Fibroblast of pulmonary artery (primary cell): ENCODE measurements at regions not wholly inside any gene's neighbourhood (a gene's known extent, or its start where the extent isn't known, plus 50 kb on each side); places are given as distances from the start of the nearest gene placed in this dataset.
"Not testable (repeated sequence)": the region's sequence is repeated elsewhere in the genome, so short reads cannot be mapped to it uniquely, and the experiment has no call there.

Source experiments
- DNase-seq: peaks from one replicate; pipeline ENCODE4 v3.0.0-alpha.2; 2010; ENCODE audit warnings: low read depth
- H3K4me3 ChIP-seq: replicated peaks from 2 replicates; pipeline ENCODE4 v1.5.1; 2011; ENCODE audit warnings: low read depth, mild to moderate bottlenecking, control low read depth, low read length, moderate library complexity
- CTCF ChIP-seq: IDR thresholded peaks from 2 replicates; pipeline ENCODE4 v1.5.1; 2011; ENCODE audit warnings: mild to moderate bottlenecking, control low read depth, low read length, inconsistent platforms; ENCODE audit errors: missing control alignments

DNA sequence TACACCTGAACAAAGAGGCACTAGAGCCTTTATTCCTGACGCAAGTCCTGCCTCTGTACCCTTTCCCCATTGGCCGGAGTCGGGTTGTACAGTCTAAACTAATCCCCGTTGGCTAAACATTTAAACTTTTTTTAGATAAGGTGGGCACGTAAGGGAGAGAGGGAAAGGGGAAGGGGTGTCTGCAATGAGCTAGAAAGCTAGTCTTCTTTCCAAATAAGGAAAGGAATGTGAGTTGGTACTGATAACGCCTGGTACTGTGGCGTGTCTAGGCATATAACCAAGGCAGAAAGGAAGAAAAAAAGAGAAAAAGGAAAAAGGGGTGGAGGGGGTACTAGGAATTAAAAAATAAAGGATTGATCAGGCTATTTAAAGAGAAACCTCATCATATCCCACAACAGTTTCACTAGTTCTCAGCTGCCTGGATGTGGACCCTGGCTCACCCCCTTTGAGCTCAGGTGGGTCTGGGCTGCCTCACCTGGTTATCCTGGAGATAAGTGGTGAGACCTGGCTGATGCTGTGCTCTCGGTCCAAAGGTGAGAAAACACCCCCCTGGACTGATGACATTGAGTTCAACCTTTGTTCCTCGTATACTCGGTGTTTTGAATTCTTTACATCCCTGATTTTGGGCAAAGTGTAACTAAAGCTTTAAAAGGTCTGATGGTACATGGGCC is 90.9 kb upstream of the EEF2KMT start:
- TF ChIP-seq CTCF, result no peak
- DNase-seq, result no peak
- no peak overlapping the region for H3K4me3 ChIP-seq

DNA sequence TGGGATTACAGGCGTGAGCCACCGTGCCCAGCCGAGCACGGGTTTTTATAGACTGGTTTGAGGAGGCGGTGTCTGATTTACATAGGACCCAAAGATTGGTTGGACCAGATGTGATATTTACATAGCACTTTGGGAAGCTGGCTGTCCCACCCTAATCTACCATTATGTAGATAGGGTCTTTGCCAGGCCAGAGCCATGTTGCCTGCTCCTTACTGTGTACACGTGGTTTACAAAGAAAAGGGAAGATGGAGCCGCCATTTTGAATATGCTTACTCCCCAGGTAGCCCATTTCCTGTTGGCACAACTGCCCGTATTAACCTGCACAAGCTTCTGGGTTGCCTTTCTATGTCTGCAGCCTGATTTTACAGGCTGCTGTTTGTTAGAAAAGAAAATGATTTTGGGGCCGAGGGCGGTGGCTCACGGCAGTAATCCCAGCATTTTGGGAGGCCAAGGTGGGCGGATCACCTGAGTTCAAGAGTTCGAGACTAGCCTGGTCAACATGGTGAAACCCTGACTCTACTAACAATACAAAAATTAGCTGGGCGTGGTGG is 89.9 kb upstream of the EEF2KMT start:
- no peak for TF ChIP-seq CTCF
- H3K4me3 ChIP-seq, result no peak overlapping the region
- DNase-seq, result no peak

DNA sequence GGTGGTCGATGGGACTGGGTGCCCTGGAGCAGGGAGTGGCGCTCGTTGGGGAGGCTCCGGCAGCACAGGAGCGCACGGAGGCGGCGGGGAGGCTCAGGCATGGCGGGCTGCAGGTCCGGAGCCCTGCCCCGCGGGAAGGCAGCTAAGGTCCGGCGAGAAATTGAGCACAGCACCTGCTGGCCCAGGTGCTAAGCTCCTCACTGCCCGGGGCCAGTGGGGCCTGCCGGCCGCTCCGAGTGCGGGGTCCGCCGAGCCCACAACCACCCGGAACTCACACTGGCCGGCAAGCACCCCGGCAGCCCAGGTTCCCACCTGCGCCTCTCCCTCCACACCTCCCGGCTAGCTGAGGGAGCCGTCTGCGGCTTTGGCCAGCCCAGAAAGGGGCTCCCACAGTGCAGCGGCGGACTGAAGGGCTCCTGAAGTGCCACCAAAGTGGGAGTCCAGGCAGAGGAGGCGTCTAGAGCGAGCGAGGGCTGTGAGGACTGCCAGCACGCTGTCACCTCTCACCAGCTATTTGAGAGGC is 88.8 kb upstream of the EEF2KMT start:
- no peak for TF ChIP-seq CTCF
- H3K4me3 ChIP-seq, result no peak overlapping the region
- DNase-seq, result no peak

- no peak overlapping the region for H3K4me3 ChIP-seq
- no peak for TF ChIP-seq CTCF
- no peak for DNase-seq
Measured at GRCh38 chr16:5176505-5176904, 78.9 kb upstream of the EEF2KMT start.

- H3K4me3 ChIP-seq, result no peak overlapping the region
- DNase-seq, result no peak
- no peak for TF ChIP-seq CTCF
Measured at GRCh38 chr16:5175266-5175665, 77.7 kb upstream of the EEF2KMT start.

GRCh38 chr16:5166486-5166885 is 68.9 kb upstream of the EEF2KMT start:
- H3K4me3 ChIP-seq, result no peak overlapping the region
- no peak for DNase-seq
- no peak for TF ChIP-seq CTCF

DNA sequence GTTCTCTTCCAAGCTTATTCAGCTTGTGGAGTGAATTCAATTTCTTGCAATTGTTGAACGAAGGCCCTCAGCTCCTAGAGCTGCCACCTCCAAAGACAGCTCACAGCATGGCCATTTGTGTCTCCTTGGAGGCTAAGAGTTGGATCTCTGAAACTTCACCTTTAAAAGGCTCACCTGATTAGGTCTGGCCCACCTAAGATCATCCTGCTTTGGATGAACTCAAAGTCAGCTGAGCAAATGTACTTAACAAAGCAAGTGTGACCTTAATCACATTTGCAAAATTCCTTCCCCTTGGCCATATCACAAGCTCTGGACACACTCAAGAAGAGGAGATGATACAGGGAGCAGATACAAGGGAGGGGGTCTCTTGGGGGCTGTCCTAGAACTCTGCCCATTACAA is 67.8 kb upstream of the EEF2KMT start:
- not testable (repeated sequence) for H3K4me3 ChIP-seq, DNase-seq

DNA sequence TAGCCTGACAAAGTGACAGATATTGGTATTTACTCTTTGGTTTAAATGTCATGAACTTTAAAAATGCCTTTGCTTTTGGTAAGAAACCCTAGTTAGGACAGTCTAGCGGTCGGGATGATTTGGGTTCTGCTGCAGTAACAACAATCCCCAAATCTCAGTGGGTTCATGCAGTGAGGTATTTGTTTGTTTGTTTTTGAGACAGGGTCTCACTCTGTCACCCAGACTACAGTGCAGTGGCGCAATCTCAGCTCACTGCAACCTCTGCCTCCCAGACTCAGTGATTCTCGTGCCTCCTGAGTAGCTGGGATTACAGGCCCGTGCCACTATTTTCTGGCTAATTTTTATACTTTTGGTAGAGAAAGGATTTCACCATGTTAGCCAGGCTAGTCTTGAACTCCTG is 65.2 kb upstream of the EEF2KMT start:
- H3K4me3 ChIP-seq, DNase-seq: not testable (repeated sequence)

GRCh38 chr16:5161888-5162287 is 64.3 kb upstream of the EEF2KMT start:
- not testable (repeated sequence) for DNase-seq, H3K4me3 ChIP-seq

- not testable (repeated sequence) for H3K4me3 ChIP-seq, DNase-seq
Measured at GRCh38 chr16:5160010-5160409, 62.4 kb upstream of the EEF2KMT start.

DNA sequence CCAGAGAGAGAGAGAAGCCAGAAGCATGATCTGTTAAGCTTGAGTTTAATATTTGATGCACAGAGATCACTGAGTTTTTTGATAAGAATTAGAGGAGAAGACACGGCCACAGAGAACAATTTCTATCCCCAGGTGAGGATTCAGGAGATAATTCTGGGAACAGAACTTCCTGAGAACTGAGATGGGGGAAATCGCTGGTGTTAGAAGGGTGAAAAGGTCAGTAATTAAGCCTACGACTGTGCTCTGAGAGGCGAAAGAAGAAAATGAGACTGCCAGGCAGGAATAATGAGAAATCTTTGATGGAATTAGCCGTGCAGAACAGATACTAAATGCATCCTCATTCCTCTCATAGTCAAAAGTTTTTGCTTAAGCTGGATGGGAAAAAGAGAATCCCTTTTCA is 61.9 kb upstream of the EEF2KMT start:
- not testable (repeated sequence) for H3K4me3 ChIP-seq, DNase-seq
